ENCODE measurements at regions not wholly inside any gene's neighbourhood (a gene's known extent, or its start where the extent isn't known, plus 50 kb on each side); places are given as distances from the start of the nearest gene placed in this dataset.

GRCh38 chr14:21924479-21924878, 250.9 kb upstream of the OR4E1 start:
- H3K27ac ChIP-seq, result no peak overlapping the region
- CTCF ChIA-PET, result no interaction called here
- no peak for DNase-seq (ENCODE audit: low spot score)
- POLR2A ChIA-PET (ENCODE audit: low non-redundant PET), result no interaction called here
- TF ChIP-seq CTCF (conservative IDR thresholded peaks at IDR 0.05; ENCODE audit: low read depth), result no peak

- TF ChIP-seq CTCF (conservative IDR thresholded peaks at IDR 0.05; ENCODE audit: low read depth), result no peak
- H3K27ac ChIP-seq, result no peak overlapping the region
- DNase-seq (ENCODE audit: low spot score), result no peak
- POLR2A ChIA-PET (ENCODE audit: low non-redundant PET), result no interaction called here
- CTCF ChIA-PET, result interaction anchor here (1.0 kb wide), 1 partner anchor 54 kb away, joined by 3 read pairs; no protein-coding TSS in a partner anchor
These were observed 250.2 kb upstream of the OR4E1 start for GRCh38 chr14:21923820-21924219.

GRCh38 chr14:21921453-21921852, 247.8 kb upstream of the OR4E1 start:
- H3K27ac ChIP-seq, result no peak overlapping the region
- ChIA-PET CTCF (interaction anchor here (1.1 kb wide), 1 partner anchor 69 kb away, joined by 3 read pairs; no protein-coding TSS in a partner anchor), POLR2A (ENCODE audit: low non-redundant PET) (no interaction called here)
- no peak for DNase-seq (ENCODE audit: low spot score)
- TF ChIP-seq CTCF (conservative IDR thresholded peaks at IDR 0.05; ENCODE audit: low read depth), result no peak

- no peak overlapping the region for H3K27ac ChIP-seq
- CTCF ChIA-PET, result interaction anchor here (0.6 to 1.7 kb wide), 11 partner anchors 9 to 373 kb away, joined by 3 to 6 read pairs (median 4); no protein-coding TSS in a partner anchor
- peak; percentile 50 for DNase-seq (ENCODE audit: low spot score)
- POLR2A ChIA-PET (ENCODE audit: low non-redundant PET), result no interaction called here
- peak; percentile 87 for TF ChIP-seq CTCF (conservative IDR thresholded peaks at IDR 0.05; ENCODE audit: low read depth)
These were observed 244.2 kb upstream of the OR4E1 start for GRCh38 chr14:21917699-21918436.

- POLR2A ChIA-PET (ENCODE audit: low non-redundant PET), result no interaction called here
- no peak for TF ChIP-seq CTCF (conservative IDR thresholded peaks at IDR 0.05; ENCODE audit: low read depth)
- CTCF ChIA-PET, result no interaction called here
- peak; percentile 12 for DNase-seq (ENCODE audit: low spot score)
- no peak overlapping the region for H3K27ac ChIP-seq
These were observed 242.2 kb upstream of the OR4E1 start for GRCh38 chr14:21915826-21916225.

- ChIA-PET POLR2A (ENCODE audit: low non-redundant PET) (no interaction called here), CTCF (interaction anchor here (0.6 kb wide), 1 partner anchor 442 kb away, joined by 4 read pairs; no protein-coding TSS in a partner anchor)
- peak; percentile 3 for DNase-seq (ENCODE audit: low spot score)
- H3K27ac ChIP-seq, result no peak overlapping the region
- TF ChIP-seq CTCF (conservative IDR thresholded peaks at IDR 0.05; ENCODE audit: low read depth), result peak; percentile 21; the same call in 1 of the 2 replicates
These were observed 240.1 kb upstream of the OR4E1 start for GRCh38 chr14:21913759-21914158.
